HG03108 (cell line): ENCODE measurements at regions not wholly inside any gene's neighbourhood (a gene's known extent, or its start where the extent isn't known, plus 50 kb on each side); places are given as distances from the start of the nearest gene placed in this dataset.

Experiments
- ATAC-seq: cut with Tn5 transposase; IDR thresholded peaks from one replicate; pipeline ENCODE4 v1.9.1; 2021; ENCODE audit warnings: moderate library complexity; ENCODE audit not compliant: unreplicated experiment

DNA sequence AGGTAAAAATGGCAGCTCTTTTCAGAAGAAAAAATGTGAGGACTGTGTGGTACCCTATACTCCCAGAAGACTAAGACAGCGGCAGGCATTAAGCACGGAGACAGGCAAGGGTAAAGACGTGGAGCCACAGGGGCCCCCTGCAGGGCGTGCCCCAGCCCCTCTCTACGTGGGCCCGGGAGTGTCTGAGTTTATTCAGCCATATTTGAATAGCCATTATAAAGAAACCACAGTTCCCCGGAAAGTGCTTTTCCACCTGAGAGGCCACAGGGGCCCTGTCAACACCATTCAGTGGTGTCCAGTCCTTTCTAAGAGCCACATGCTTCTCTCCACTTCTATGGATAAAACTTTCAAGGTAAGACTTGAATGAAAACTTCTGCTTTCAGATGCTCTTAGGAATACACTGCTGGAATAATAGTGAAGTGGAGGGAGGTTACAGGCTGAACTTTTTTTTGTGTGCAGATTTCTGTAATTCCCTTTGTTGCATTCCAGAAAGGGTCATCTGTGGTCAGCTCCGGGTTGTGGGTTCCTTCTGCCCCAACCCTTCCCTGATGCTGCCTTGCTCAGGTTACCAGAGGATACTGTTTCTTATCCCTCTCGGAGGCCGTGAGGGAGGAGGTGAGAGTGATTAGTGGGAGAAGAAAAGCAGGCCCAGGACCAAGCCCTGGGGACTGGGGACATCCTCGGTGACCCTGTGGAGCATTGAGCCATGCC is 58.4 kb downstream of the SLC25A47 start:
- no peak for ATAC-seq

DNA sequence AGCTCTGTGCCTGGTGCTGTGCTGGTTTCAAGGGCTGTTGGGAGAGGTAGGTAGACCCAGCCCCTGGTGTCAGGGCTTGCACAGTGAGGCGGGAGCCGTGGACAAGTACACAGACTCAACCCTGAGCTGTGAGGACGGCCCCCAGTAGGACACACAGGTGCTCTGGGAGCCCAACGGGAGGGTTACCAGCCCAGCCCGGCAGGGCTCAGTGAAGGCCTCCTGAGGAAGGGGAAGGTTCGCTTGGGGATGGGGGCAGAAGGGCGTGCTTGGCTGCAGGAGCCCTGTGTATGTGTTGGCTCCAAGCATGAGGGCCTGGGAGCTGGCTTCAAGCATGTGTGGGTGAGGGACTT is 58.9 kb downstream of the SLC25A47 start:
- no peak for ATAC-seq

DNA sequence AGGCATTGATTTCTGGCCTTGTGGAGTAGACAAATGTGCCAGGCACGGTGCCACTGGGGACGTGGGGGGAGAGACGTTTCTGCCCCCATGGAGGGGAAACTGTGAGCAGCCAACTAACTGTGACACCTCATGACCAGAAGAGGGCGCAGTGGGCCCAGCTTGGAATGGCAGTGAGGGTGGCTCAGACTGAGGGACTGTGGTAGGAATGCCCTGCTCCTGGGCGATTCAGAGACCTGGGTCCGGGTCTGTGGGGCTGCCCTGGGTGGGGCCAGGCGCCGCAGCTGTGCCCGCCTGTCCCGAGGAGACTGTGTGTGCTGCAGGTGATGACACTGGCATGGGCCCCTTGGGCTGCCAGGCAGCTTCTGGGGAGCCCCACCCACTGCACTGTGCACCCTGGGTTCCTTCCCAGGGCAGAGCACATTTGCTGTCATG is 60.6 kb downstream of the SLC25A47 start:
- ATAC-seq: no peak

DNA sequence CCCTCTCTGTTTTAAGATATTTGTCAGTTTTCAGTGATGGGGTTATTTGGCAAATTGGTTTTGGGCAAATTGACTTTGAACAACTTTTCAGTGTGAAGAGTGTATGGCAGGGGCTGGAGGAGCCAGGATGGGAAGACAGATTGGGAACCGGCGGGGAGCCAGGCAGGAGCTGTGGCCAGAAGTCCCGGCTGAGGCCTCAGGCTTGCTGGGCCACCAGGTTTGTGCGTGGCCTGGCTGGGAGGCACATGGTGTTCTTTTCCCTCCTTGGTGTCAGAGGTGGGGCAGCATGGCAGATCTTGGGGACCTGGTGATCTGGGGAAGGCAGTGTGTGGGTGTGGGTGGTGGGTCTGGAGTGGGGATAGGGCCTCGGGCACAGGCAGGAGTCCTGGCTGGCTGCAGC is 61.1 kb downstream of the SLC25A47 start:
- ATAC-seq: no peak

DNA sequence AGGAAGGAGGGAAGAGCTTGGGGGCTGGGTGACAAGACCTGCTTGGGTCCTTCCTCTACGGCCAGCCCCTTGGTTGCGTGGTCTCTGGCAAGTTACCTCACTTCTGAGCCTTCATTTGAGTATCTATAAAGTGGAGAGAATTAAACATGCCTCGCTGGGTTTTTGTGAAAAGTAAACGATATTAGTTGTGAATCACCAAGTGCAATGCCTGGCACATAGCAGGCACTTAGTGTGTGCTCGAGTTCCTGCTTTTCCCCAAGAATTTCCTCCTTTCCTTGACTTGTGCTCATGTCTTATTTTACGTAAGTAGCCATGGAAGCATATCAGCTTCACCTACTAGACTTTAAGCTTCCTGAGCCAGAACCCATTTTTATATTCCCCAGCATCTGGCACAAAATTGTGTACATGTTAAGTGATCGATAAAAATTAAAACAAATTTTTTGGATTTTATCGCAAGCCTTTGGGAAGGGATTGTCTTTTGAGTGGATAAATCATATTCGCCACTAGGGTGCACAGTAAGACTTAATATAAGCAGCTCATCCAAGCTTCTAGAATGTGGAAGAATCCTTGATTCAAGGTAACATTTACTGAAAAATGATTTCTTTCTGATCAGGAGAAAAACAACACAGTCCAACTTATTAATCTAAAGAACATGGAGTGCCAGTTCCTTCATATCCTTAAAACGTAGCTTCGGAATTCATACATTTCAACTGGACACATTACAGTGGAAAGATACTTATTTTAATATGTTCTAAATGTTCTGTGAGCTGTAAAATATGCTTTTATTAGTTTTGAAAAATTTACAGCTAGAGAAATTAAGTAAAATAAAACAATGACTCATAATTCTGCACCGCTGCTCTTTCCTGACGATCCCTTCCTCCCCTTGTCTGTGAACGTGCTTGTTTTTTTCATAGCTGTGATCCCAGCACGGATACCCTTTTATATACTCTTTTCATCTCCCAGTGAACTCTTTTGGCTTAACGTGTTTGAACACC is 62.0 kb downstream of the SLC25A47 start:
- no peak for ATAC-seq

DNA sequence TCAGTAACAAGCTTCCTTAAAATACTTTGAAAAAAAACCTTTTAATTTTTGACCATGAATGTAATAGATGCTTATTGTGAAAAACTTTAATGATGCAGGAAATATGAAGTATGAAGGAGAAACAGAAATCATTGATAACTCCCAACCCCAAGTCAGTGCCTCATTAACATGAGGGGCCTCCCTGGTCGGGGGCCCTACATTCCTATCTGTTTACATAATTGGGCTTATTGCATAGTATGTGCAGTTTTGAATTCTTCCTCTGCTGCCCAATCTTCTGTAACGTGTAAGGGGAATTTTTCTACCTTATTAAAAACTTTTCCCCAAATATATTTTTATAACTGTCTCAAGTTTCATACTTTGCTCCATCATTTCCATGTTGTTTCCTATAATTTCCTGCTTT is 63.0 kb downstream of the SLC25A47 start:
- ATAC-seq: no peak

DNA sequence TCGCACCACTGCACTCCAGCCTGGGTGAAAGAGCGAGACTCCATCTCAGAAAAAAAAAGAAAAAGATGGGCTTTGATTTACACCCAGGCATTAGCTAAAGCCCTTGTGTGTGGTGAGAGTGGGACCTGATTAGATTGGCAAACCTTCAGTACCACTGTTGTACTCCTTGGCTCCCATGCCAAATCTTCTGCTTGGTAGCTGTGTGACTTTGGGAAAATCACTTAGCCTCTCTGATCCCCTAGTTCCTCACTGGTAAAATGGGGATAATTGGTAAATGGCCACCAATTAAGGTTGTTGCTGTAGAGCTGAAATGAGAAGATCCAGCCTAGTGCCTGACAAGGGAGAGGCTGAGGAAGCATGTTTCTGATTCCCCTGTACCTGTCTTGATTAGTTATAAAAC is 63.7 kb downstream of the SLC25A47 start:
- ATAC-seq: no peak

DNA sequence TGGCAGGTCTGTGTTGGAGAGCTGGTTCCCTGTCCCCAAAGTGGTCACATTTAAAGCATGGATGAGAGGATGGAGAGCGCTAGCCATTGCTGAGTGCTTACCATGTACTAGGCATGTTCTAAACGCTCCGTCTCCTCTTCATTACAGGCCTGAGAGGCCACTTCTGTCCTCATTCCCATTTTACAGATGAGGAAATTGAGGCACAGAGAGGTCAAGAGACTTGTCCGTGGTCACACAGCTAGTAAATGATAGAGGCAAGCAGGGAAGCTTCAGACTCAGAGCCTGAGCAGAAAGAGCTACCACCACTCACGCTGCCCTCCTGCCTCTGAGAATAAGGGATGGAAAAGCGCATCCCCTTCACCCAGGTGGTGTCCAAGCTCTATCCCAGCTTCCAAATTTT is 64.3 kb downstream of the SLC25A47 start:
- no peak for ATAC-seq

DNA sequence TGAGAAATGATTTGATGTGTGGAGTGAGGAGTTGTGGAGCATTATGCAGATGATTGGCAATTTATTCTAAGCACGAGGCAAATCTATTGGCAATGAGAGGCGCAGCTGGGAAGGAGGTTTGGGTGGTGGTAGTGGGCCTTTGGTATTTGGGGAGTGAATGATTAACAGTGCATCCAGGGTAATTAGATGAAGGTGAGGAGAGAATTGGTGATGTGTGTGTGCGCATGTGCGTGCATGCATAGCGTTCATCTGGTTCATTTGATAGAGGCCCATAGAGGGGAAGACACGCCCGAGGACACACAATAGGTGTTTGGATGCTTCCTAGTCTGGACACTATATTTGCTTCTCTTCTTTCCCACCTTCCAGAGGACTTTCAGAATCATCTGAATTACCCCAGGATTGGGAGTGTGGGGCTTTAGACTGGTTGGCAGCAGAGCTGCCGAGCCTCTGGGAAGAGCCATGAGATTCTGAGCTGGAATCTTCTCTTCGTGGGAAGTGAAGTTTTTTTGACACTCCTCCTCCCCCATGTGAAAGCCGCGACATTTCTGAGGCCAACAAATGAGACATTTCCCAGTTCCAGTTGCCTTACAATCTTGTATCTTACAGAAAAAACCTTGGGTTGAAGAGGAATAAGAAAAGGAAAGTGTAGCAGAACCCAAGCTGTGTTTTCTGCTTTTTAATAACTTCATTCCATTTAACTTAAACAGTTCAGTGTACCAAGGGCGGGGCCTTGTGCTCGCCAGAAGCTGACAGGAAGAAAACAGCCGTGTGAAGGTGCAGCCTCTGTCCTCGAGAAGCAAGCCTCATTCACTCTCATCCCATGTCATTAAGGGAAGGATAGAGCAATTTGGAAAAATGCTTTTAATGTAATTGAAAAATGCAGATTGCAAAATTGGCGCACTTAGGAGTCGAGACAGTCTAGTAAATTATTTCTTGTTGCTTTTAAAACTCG is 65.2 kb downstream of the SLC25A47 start:
- no peak for ATAC-seq

DNA sequence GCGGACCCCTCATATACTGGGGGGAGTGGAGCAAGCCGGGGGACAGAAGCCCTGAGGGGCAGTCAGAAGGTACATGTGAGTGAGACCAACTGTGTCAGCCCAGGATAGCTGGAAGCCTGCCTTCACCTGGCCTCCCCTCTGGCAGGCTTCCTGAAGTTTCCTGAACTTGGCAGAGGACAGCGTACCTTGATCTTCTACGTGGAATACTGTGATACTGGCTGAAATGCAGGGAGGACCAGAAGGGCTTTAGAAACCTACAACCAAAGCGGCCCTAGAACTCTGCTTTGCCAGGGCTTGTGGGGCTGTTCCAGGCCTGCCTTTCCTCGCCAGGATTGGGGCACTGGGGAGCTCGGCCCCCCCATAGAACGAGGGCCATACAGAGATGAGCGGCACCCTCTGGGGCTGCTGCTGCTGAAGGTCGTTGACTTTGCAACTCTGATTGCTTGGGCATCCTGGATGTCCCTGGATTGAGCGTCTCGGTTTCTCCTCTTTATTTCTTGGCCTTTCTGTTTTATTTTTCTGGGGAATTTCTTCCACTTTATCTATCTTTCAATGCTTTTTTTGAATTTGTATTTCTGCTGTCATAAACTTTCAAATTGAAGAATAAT is 66.5 kb downstream of the SLC25A47 start:
- no peak for ATAC-seq

DNA sequence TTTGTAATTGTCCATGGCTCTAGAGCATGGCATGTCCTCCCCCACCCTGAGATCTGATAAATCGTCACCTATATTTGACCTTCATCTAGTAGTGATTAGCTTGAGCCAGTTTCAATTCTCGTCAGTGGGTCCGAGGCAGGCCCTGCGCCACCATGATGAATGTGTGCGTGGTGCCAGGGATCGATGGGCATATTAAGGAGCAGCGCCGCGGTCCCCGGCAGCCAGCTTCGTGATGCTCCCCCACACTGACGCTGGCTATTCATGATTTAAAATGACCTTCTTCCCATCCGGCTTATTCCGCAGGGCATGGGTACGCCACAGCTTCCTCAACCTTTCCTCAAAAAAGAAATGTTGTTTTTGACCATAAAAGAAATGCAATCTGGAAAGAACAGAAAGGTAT is 68.0 kb downstream of the SLC25A47 start:
- no peak for ATAC-seq

DNA sequence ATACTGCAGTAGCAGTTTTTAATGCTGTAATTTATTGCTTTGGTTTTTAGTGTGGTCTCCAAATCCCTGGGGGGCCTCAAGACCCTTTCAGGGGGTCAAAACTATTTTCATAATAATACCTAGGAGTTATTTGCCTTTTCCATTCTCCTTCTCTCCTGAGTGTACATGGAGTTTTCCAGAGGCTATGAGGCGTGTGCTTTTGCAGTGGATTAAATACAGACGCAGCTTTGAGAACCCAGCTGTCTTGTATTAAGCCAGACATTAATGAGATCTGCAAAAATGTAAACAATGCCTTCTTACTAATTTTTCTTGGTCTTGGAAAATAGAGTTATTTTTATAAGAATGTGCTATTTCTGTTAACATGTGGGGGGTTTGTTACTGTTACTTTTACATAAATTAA is 68.6 kb downstream of the SLC25A47 start:
- ATAC-seq: no peak

DNA sequence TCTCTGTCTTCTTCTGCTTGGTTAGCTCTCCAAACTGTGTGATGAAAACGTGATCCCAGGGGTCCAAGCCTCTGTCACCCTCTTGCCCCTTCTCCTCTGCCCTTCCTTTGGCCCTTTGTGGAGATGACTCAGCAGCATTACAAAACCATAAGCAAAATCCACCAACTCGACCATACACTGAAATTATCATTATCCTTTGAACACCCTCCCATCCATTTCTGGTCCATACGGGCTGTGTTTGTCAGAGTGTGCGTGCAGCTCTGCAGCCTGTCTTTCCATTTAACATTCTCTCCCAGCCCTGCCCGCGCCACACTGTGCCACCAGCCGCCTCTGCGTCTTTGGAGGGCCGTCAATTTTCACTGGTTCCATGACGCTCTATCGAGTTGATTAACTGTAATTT is 69.2 kb downstream of the SLC25A47 start:
- no peak for ATAC-seq

DNA sequence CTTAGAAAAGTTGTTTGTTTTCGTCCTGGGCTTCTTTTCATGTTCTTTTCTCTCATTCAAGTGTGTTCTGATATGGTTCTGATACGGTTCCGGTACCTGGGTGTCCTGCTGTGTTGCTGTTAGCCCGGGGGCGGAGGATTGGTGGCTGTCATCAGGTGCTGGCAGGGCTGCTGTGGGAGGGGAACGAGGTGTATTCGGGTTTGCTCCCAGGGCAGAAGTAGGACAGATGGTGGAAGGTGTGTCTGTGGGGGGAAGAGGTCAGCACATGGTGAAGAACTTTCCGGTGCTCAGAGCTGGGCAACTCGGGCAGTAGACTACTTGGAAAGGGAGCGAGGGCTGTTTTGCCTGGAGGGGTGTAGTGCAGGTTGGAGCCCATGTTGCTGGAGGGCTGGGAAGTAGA is 70.2 kb downstream of the SLC25A47 start:
- ATAC-seq: no peak

DNA sequence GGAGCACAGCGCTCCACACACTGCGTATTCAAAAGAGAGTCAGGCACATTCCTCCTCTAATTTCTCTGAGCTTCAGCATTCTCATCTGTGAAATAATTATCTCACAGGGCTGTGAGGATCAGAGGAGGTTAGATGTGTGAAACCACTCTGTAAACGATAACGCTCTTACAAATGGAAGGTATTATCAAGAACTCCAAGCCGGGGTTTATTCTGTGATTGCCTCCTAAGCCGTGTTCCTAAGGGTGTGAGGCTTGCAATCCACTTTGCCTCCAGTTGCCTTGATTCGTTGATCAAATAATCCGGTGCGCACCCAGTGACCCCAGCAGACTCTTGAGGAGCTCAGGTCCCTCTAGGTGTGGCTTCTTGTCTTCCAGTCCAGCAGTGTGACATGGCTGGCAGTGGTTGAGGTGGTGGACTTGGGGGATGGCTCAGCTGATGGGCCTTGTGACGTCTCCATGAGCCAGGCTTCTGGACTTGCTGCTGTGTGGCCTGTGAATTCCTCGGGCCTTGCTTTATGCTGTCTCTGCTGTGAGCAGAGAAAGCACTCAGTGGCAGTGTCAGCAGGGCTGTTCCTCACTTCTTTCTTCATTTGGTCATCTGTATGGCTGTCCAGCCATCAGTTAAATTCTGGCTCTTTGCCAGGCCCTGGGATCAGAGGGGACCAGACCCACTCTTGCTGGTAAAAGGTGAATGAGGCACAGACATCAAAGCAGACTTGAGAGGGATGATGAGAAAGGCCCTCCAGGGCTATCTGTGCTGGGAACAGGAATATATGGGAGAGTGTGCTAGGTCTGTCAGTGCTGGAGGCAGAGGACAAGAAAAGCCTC is 71.0 kb downstream of the SLC25A47 start:
- ATAC-seq: no peak

DNA sequence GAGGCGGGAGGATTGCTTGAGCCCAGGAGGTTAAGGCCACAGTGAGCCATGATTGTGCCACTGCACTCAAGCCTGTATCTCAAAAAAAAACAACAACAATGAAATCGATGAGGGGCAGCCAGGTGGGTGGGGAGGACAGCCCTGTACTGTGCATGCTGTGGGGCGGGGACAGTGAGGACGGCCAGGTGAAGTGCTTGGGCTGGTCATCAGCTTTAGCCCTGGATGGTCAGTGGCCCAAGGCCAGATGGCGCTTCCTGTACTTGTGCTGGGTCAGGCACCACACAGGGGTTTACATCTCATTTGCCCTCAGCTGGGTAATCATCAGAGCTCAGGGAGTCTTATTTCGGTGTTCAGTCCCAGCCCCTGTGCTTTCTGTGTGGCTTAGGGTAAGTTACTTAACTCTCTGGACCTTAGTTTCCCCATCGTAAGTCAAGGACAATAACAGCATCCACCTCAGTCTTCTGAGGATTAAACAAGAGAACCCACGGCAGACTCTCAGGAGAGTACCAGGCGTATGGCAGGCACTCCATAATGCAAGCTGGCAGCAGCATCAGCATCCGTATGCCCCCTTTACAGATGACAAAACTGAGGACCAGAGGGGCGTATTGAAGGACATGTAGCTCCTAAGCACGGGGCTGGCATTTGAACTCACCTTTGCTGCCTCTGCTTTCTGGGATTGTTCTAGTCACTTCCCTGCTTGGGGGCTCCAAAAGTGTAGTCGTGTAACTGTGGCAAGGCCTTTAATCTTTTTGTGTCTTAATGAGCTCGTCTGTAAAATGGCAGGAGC is 71.9 kb downstream of the SLC25A47 start:
- no peak for ATAC-seq

DNA sequence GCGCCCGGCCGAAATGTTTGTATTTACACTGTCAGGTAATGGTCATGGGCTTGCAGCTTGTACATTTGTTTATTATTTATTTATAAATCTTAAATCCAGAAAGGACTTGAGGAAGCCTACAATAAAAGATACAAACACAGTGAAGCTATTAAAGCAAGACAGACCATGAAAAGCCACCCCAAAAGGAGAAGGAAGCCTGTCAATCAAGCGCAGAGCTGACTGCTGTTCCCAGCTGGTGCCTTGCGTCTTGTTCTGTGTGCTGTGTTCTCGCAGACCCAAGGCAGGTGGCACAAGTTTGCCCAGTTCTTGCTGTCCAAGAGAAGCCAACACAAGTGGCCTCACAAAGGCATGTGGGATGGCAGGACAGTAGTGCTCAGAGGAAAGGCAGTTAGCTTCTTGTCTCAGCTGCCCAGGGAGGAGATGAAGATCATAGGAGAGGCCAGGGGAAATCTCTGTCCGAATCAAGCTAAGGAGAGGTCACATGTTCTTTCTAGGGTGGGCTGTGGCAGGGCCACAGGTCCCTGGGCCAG is 73.2 kb downstream of the SLC25A47 start:
- ATAC-seq: no peak

DNA sequence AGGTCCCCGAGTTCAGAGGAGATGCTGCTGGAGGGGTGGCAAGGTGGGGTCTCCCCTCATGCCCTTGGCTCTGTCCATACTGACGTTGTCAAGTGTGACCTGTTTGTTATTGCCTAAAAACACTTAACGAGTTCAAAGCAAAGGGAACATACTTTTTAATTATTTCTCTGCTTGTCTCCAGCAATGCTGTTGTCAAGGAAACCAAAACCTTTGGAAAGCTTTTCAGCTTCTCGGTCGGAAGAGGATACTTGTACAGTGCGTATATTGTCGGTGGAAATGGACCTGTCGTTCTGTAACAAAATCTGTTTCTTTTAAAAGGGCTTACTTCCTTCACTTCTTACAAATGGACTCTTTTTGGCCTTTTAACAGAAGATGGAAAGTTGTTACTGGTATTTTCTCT is 73.9 kb downstream of the SLC25A47 start:
- no peak for ATAC-seq

DNA sequence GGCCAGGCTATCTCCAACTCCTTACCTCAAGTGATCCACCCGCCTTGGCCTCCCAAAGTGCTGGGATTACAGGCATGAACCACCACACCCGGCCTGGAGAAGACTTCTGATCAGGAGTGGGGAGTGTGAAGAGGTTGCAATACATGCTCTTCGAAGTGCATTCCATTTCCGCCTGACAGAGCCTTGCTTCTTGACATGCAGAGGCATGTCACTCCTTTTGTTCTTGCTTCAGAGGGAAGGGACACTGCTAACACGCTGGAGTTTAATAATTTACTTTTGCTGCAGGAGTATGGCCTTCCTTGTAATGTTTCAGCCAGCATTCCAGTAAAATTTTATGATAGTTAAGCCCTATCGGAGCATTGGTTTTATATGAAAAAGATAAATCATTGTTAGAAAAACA is 74.9 kb downstream of the SLC25A47 start:
- no peak for ATAC-seq
